COLO668 (cell line): ENCODE measurements at regions not wholly inside any gene's neighbourhood (a gene's known extent, or its start where the extent isn't known, plus 50 kb on each side); places are given as distances from the start of the nearest gene placed in this dataset.

ENCODE experiments used
- DNase-seq: peaks from one replicate; lab custom pipeline; 2025; ENCODE audit not compliant: unreplicated experiment; lab: John Stamatoyannopoulos, UW

- peak; percentile 66 for DNase-seq
These were observed 133.6 kb upstream of the C1orf174 start for GRCh38 chr1:4033713-4034112.

DNA sequence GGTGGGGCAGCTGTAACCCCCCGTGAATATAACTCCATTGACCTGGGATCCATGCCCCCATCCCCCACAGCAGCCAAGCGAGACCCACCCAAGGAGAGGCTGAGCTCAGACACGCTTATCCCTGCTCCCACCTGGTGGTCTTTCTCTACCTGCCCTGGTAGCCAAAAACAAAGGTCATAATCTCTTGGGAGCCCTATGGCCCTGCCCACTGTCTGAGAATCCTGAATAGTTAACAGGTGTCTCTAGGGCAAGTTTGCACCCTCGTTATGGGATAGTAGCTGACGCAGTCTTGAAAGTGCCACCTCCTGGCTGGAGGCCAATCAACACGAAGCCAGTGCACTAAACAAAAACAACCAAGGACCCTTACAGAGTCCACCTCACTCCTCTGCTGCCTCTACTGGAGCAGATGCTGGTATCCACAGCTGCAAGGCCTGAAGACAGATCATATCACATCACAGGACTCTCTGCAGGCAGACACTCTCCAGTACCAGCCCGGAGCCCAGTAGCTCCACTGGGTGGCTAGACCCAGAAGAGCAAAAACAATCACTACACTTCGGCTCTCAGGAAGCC, 134.3 kb upstream of the C1orf174 start:
- DNase-seq, result no peak

- peak; percentile 29 for DNase-seq
These were observed 144.9 kb upstream of the C1orf174 start for GRCh38 chr1:4044967-4045366.

- DNase-seq, result no peak
These were observed 145.4 kb upstream of the C1orf174 start for GRCh38 chr1:4045397-4046010.

DNA sequence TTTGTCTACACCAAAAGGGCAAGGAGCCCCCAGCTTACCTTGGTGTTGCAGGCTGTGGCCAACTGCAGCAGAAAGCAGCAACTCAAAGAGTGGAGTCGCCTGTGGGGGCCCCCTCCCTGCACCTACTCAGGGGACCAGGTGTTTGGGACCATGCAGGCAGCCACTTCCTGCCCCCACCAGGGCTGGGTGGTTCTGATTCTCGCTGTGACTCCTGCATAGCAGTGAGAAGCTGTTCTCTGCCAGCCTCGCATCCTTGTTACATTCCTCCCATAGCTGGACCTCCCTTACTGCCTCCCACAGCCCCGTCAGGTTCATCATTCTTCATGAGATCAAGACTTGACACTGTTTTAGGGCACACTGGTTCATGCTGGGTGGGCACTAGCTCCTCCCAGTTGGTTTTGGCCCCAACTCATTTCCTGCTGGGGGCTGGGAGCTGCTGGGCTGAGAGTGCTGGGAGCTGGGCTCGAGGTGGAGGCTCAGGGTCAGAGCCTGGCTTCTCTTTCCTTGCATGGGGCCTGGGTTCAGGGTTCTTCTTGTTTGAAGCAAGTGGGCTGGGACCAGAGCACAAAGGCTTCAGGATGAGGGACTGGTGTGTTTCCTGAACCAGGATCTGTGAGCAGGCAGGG, 146.9 kb upstream of the C1orf174 start:
- no peak for DNase-seq

GRCh38 chr1:4047666-4048065, 147.6 kb upstream of the C1orf174 start:
- DNase-seq, result no peak

- peak; percentile 76 for DNase-seq
These were observed 148.0 kb upstream of the C1orf174 start for GRCh38 chr1:4048076-4048475.

GRCh38 chr1:4048921-4049320, 148.8 kb upstream of the C1orf174 start:
- DNase-seq, result no peak

- no peak for DNase-seq
These were observed 150.9 kb upstream of the C1orf174 start for GRCh38 chr1:4050998-4051397.

- no peak for DNase-seq
These were observed 152.6 kb upstream of the C1orf174 start for GRCh38 chr1:4052657-4053056.

GRCh38 chr1:4053160-4053748, 153.2 kb upstream of the C1orf174 start:
- no peak for DNase-seq

DNA sequence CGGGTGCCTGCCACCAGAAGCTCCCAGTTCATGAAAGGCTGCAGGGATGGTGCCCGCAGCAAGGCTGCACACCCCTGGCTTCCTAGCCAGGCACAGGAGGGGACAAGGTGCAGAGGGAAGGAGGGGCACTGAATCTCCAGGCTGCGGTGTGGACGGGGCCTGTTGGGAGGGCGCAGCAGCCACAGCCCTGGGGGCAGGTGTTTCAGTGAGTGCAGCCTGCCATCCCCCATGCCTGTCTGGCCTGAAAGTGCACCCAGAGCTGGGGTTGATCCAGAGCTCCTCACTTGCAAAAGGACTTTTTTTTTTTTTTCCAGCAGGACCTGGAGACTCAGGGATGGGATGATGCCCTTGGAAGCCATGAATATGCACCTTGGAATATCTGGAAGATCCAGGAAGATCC, 153.7 kb upstream of the C1orf174 start:
- DNase-seq, result no peak

DNA sequence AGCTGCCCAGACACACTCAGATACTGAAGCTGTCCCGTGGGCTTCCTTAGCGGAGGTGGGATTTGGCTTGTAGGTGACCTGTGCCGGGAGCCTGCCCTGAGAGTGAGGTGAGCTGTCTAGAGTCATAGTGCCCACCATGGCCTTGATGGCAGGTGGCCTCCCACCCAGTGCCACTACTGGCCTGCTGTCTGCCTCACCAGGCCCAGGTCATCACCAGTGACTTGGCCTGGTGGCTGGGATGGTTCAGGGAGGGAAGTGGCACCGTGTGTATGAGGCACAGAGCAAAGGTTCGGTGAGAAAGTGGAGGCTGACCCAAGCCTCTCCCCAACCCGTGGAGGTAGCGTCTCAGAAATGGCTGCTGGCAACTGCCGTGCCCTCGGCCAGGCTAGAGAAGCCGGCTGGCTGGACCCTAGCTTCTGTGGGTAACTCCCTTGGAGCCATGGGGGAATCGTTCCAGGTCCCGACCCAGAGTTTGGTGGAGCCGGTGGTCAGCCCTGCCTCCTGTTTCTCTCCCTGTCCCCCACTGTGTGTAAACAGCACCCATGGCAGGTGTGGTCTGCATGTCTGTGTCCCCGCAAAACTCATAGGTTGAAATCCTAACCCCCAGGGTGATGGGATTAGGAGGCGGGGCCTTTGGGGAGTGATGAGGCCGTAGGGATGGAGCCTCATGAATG, 155.4 kb upstream of the C1orf174 start:
- no peak for DNase-seq

- DNase-seq, result no peak
These were observed 156.3 kb upstream of the C1orf174 start for GRCh38 chr1:4056422-4056821.

GRCh38 chr1:4056989-4057388, 156.9 kb upstream of the C1orf174 start:
- DNase-seq, result no peak

DNA sequence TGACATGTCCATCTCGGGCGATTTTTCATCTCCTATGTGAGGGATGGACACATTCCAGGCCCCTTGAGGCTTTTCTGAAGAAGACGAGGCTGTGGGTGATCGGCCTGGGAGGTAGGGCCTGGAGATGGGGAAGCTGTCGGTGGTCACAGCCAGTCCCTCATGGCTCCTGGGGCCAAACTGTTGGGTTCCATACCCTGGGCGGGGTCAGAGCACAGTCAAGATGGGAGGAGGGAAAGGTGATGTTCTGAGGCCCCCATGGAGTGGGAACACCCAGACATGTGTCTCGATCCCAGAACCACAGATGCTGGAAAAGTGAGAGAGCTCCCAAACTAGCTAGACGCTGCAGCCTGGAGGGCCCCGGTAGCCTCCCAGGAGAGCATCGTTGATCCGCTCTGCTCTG, 157.5 kb upstream of the C1orf174 start:
- no peak for DNase-seq

GRCh38 chr1:4058122-4058521, 158.1 kb upstream of the C1orf174 start:
- no peak for DNase-seq

DNA sequence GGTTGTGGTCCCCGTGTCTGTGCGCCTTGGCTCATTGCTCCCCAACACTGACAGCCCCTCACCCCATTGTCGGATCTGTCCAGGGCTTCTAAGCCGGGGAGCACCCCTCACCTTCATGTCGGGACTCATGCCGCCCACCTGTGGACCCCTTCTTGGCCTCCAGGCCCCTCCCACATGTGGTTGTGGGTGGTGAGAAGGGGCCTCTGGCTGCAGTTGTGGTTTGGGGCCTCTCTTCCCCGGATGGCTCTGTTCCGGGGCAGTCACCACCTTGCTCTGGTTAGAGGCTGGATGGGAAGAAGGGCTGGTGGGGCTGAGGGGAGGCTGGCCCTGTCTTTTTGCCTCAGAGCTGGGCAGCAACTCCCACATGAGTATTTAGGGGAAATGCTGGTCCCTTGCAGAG, 158.6 kb upstream of the C1orf174 start:
- DNase-seq, result no peak

- no peak for DNase-seq
These were observed 159.2 kb upstream of the C1orf174 start for GRCh38 chr1:4059270-4059669.

GRCh38 chr1:4060850-4061249, 160.8 kb upstream of the C1orf174 start:
- DNase-seq, result peak; percentile 35

- no peak for DNase-seq
These were observed 161.5 kb upstream of the C1orf174 start for GRCh38 chr1:4061521-4062031.

DNA sequence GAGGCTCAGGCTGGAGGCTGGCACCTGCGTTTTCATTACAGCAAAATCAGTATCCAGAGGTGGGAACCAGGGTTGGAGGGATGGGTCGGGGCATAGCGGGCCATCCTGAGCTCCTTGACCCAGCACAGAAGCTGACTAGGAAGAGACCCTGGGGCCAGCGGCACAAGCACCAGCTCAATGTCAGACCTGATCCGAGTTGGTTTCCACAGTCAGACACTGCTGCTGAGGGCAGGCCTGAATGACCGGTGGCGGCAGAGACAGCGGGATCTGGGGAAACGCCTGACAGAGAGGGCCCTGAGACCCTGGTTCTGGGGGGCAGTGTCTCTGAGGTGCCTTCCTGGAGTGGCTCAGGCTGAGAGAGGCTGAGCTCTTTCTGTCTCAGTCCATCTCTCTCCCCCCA, 162.0 kb upstream of the C1orf174 start:
- no peak for DNase-seq
